Astrocyte of the hippocampus (primary cell): ENCODE measurements at regions not wholly inside any gene's neighbourhood (a gene's known extent, or its start where the extent isn't known, plus 50 kb on each side); places are given as distances from the start of the nearest gene placed in this dataset.

ENCODE experiments used
- DNase-seq: peaks from one replicate; pipeline ENCODE4 v3.0.0; 2011; ENCODE audit warnings: low read depth, low spot score

- no peak for DNase-seq
Observed at GRCh38 chr1:163876546-163876945, 554.8 kb downstream of the NUF2 start.

- DNase-seq: no peak
Observed at GRCh38 chr1:163877016-163877415, 555.3 kb downstream of the NUF2 start.

- DNase-seq: no peak
Observed at GRCh38 chr1:163885510-163885909, 563.8 kb downstream of the NUF2 start.

GRCh38 chr1:163896001-163896400, 574.2 kb downstream of the NUF2 start:
- no peak for DNase-seq

- DNase-seq: peak; percentile 71
Observed at GRCh38 chr1:163897412-163898155, 575.8 kb downstream of the NUF2 start.

GRCh38 chr1:163906283-163906682, 584.5 kb downstream of the NUF2 start:
- DNase-seq: no peak

GRCh38 chr1:163912170-163912884, 590.6 kb downstream of the NUF2 start:
- no peak for DNase-seq

- DNase-seq: no peak
Observed at GRCh38 chr1:163914785-163915413, 593.1 kb downstream of the NUF2 start.

- no peak for DNase-seq
Observed at GRCh38 chr1:163922743-163923201, 601.0 kb downstream of the NUF2 start.

GRCh38 chr1:163924041-163924440, 602.3 kb downstream of the NUF2 start:
- DNase-seq: no peak

- DNase-seq: no peak
Observed at GRCh38 chr1:163927493-163927892, 605.7 kb downstream of the NUF2 start.

GRCh38 chr1:163928069-163928468, 606.3 kb downstream of the NUF2 start:
- no peak for DNase-seq

GRCh38 chr1:163928651-163929050, 606.9 kb downstream of the NUF2 start:
- DNase-seq: no peak

- no peak for DNase-seq
Observed at GRCh38 chr1:163932901-163933300, 611.1 kb downstream of the NUF2 start.

- no peak for DNase-seq
Observed at GRCh38 chr1:163933437-163933836, 611.7 kb downstream of the NUF2 start.

- DNase-seq: no peak
Observed at GRCh38 chr1:163935738-163936374, 614.1 kb downstream of the NUF2 start.

- DNase-seq: no peak
Observed at GRCh38 chr1:163959622-163960021, 599.4 kb upstream of the PBX1 start.

GRCh38 chr1:163970151-163970550, 588.8 kb upstream of the PBX1 start:
- no peak for DNase-seq

- DNase-seq: peak; percentile 4
Observed at GRCh38 chr1:163970699-163971098, 588.3 kb upstream of the PBX1 start.

GRCh38 chr1:163973586-163973985, 585.4 kb upstream of the PBX1 start:
- no peak for DNase-seq

- no peak for DNase-seq
Observed at GRCh38 chr1:163974120-163974519, 584.9 kb upstream of the PBX1 start.

- no peak for DNase-seq
Observed at GRCh38 chr1:163980394-163980793, 578.6 kb upstream of the PBX1 start.
